ENCODE measurements at regions not wholly inside any gene's neighbourhood (a gene's known extent, or its start where the extent isn't known, plus 50 kb on each side); places are given as distances from the start of the nearest gene placed in this dataset.

- TF ChIP-seq, protein P1, sequence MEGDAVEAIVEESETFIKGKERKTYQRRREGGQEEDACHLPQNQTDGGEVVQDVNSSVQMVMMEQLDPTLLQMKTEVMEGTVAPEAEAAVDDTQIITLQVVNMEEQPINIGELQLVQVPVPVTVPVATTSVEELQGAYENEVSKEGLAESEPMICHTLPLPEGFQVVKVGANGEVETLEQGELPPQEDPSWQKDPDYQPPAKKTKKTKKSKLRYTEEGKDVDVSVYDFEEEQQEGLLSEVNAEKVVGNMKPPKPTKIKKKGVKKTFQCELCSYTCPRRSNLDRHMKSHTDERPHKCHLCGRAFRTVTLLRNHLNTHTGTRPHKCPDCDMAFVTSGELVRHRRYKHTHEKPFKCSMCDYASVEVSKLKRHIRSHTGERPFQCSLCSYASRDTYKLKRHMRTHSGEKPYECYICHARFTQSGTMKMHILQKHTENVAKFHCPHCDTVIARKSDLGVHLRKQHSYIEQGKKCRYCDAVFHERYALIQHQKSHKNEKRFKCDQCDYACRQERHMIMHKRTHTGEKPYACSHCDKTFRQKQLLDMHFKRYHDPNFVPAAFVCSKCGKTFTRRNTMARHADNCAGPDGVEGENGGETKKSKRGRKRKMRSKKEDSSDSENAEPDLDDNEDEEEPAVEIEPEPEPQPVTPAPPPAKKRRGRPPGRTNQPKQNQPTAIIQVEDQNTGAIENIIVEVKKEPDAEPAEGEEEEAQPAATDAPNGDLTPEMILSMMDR (IDR thresholded peaks at IDR 0.05; ENCODE audit: low read length), result no peak
- TF ChIP-seq EZH2 (IDR thresholded peaks at IDR 0.05; ENCODE audit: borderline replicate concordance, low read length), result no peak
These were observed 113.1 kb upstream of the VCX2 start for GRCh38 chrX:8284131-8284530.
